ENCODE measurements at regions not wholly inside any gene's neighbourhood (a gene's known extent, or its start where the extent isn't known, plus 50 kb on each side); places are given as distances from the start of the nearest gene placed in this dataset.

DNA sequence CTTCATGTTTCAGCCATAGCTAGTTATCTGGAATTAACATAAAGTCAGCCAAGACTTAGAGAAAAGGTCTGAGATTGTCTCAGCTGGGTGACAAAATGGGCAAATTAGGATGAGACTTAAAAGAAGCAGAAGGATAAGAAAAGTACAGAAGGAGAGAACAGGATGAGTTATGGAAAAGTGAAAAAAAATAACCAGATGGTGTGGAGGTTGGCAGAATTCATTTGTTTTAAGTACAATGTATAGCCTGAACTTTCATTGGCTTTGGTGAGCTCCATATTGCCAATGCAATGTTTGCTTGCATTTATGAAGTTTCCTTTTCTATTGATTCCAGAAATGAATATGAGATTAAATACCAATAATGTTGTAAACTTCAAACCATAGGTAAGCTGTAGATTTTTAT lies 447.2 kb upstream of the DPH6 start:
- TF ChIP-seq ZNF707 (tag by site-specific recombination; IDR thresholded peaks at IDR 0.05) (no peak), MZF1 (tag by site-specific recombination; IDR thresholded peaks at IDR 0.05; ENCODE audit: borderline replicate concordance) (no peak), CTCF (tag by site-specific recombination; IDR thresholded peaks at IDR 0.05) (no peak), ZNF121 (tag by site-specific recombination; IDR thresholded peaks at IDR 0.05) (no peak), YY1 (tag by site-specific recombination; IDR thresholded peaks at IDR 0.05) (no peak), ZNF169 (tag by site-specific recombination; IDR thresholded peaks at IDR 0.05) (no peak)

Measured in HEK293 (cell line).